ENCODE measurements at regions not wholly inside any gene's neighbourhood (a gene's known extent, or its start where the extent isn't known, plus 50 kb on each side); places are given as distances from the start of the nearest gene placed in this dataset.
"Not testable (repeated sequence)": the region's sequence is repeated elsewhere in the genome, so short reads cannot be mapped to it uniquely, and the experiment has no call there.

GRCh38 chr16:63882576-63882975 lies 1239.3 kb downstream of the CDH11 start:
- Histone ChIP-seq H3K9me3 (no peaks in the 10 kb centered on the region), H3K4me1 (no peaks in the 10 kb centered on the region)
- TF ChIP-seq POLR2A (IDR thresholded peaks at IDR 0.05) = no peak
- TF ChIP-seq, protein P1, sequence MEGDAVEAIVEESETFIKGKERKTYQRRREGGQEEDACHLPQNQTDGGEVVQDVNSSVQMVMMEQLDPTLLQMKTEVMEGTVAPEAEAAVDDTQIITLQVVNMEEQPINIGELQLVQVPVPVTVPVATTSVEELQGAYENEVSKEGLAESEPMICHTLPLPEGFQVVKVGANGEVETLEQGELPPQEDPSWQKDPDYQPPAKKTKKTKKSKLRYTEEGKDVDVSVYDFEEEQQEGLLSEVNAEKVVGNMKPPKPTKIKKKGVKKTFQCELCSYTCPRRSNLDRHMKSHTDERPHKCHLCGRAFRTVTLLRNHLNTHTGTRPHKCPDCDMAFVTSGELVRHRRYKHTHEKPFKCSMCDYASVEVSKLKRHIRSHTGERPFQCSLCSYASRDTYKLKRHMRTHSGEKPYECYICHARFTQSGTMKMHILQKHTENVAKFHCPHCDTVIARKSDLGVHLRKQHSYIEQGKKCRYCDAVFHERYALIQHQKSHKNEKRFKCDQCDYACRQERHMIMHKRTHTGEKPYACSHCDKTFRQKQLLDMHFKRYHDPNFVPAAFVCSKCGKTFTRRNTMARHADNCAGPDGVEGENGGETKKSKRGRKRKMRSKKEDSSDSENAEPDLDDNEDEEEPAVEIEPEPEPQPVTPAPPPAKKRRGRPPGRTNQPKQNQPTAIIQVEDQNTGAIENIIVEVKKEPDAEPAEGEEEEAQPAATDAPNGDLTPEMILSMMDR (IDR thresholded peaks at IDR 0.05) = no peak

DNA sequence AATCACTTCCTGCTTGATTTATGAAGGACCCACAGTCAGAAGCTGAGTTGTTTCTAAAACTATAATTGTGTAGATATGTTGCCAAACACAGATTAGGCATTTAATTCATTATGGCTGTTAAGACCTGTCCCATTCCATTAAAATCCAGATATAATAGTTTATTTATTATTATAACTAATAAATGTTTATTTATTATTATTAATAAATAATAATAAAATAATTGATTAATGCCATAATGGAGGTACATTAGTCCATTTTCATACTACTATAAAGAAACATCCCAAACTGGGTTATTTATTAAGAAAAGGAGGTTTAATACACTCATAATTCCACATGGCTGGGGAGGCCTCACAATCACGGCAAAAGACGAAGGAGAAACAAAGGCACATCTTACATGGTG lies 1240.9 kb downstream of the CDH11 start:
- Histone ChIP-seq H3K27ac (no peak overlapping the region), H3K36me3 (no peaks in the 10 kb centered on the region), H3K27me3 (no peaks in the 10 kb centered on the region), H3K4me1 (no peaks in the 10 kb centered on the region), H3K4me3 (no peak overlapping the region), H3K9me3 (no peaks in the 10 kb centered on the region)
- DNase-seq = no peak
- TF ChIP-seq, protein P1 (IDR thresholded peaks at IDR 0.05) = no peak
- no peak for TF ChIP-seq POLR2A (IDR thresholded peaks at IDR 0.05)

More at GRCh38 chr16:63882576-63882975, 1239.3 kb downstream of the CDH11 start:
- Histone ChIP-seq H3K4me3 (no peak overlapping the region), H3K27ac (no peak overlapping the region), H3K27me3 (no peaks in the 10 kb centered on the region), H3K36me3 (no peaks in the 10 kb centered on the region)
- DNase-seq = no peak

DNA sequence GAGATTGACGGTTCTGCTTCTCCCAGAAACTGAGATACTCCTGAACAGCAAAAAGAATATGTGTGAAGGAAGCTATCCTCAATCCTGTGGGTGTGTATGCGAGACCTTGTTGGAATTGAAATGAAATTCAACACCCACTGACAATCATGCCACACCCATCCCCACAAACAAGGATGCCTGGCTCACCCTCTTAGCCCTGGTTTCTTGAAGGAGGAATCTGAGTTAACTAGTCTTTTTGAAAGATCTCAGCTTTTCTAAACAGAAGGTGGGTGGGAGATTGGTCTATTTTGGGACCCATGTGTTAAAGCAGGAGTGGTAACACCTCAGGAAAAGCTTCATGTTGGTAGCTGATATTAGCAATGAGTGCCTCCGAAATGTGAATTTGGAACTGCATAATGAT lies 1244.5 kb downstream of the CDH11 start:
- no peak for DNase-seq
- Histone ChIP-seq H3K36me3 (no peaks in the 10 kb centered on the region), H3K4me3 (no peak overlapping the region), H3K27ac (no peak overlapping the region), H3K27me3 (no peaks in the 10 kb centered on the region), H3K4me1 (no peaks in the 10 kb centered on the region), H3K9me3 (no peaks in the 10 kb centered on the region)
- TF ChIP-seq, protein P1 (IDR thresholded peaks at IDR 0.05) = no peak
- TF ChIP-seq POLR2A (IDR thresholded peaks at IDR 0.05) = no peak

DNA sequence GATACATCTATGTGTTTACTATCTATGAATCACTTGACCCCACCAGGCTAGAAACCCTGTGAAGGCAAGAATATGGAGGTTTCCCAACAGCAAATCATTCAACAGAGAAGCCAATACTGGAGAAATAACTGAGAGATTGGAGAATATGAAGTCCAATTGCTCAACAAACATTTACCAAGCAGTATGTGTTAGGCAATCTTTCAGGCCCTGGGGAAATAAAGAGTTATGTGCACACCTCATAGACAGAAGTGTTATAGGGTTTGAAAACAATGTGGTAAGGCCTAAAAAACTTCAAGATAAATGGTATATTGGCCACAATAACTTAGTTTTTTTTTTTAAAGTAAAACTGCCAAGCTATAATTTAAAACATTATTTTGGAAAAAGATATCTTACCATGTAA lies 1245.8 kb downstream of the CDH11 start:
- no peak overlapping the region for H3K27ac ChIP-seq
- no peaks in the 10 kb centered on the region for H3K36me3 ChIP-seq
- no peak for TF ChIP-seq POLR2A (IDR thresholded peaks at IDR 0.05)
- TF ChIP-seq, protein P1 (IDR thresholded peaks at IDR 0.05) = no peak
- H3K4me3 ChIP-seq = no peak overlapping the region
- H3K4me1 ChIP-seq = no peaks in the 10 kb centered on the region
- no peak for DNase-seq
- no peaks in the 10 kb centered on the region for H3K9me3 ChIP-seq
- no peaks in the 10 kb centered on the region for H3K27me3 ChIP-seq

DNA sequence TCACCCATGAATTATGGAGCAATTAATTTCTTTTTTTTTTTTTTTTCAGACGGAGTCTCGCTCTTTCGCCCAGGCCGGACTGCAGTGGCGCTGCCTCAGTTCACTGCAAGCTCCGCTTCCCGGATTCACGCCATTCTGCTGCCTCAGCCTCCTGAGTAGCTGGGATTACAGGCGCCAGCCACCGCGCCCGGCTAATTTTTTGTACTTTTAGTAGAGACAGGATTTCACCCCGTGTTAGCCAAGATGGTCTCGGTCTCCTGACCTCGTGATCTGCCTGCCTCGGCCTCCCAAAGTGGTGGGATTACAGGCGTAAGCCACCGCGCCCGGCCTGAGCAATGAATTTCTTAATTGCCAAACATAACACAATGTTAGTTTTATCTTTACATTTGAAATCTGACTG lies 1261.2 kb downstream of the CDH11 start:
- not testable (repeated sequence) for H3K4me1 ChIP-seq, H3K9me3 ChIP-seq, DNase-seq, H3K27ac ChIP-seq, H3K36me3 ChIP-seq, H3K4me3 ChIP-seq, H3K27me3 ChIP-seq

- no peaks in the 10 kb centered on the region for H3K36me3 ChIP-seq
- TF ChIP-seq, protein P1 (IDR thresholded peaks at IDR 0.05) = no peak
- no peak for TF ChIP-seq POLR2A (IDR thresholded peaks at IDR 0.05)
- H3K27me3 ChIP-seq = no peaks in the 10 kb centered on the region
- no peak overlapping the region for H3K27ac ChIP-seq
- no peaks in the 10 kb centered on the region for H3K4me1 ChIP-seq
- no peak overlapping the region for H3K4me3 ChIP-seq
- no peaks in the 10 kb centered on the region for H3K9me3 ChIP-seq
- DNase-seq = no peak
Observed at GRCh38 chr16:63856537-63856936, 1265.3 kb downstream of the CDH11 start.
